Caco-2 (cell line): ENCODE measurements at regions not wholly inside any gene's neighbourhood (a gene's known extent, or its start where the extent isn't known, plus 50 kb on each side); places are given as distances from the start of the nearest gene placed in this dataset.
"Not testable (repeated sequence)": the region's sequence is repeated elsewhere in the genome, so short reads cannot be mapped to it uniquely, and the experiment has no call there.

Experiments
- BruUV-seq: library from RNA; stranded (reverse); fragments of 400-500 nt; replicated peaks from 2 replicates; lab custom pipeline; 2021; lab: Mats Ljungman, UMichigan
- CTCF ChIA-PET: fragments of 300-600 bp; sonication (Branson Sonifier 250); formaldehyde crosslinking; loops from one replicate; lab custom pipeline; 2022; ENCODE audit warnings: antibody characterized with exemption; lab: Charles Lee
- POLR2A ChIA-PET: fragments of 300-600 bp; sonication (Branson Sonifier 250); formaldehyde crosslinking; loops from one replicate; lab custom pipeline; 2022; ENCODE audit warnings: antibody characterized with exemption; lab: Charles Lee
- DNase-seq, 2 experiments: peaks; one replicate each; pipeline versions ENCODE4 v3.0.0 to v3.0.0-alpha.2; 2020 to 2022
- H3K27me3 ChIP-seq: replicated peaks from 2 replicates; pipeline ENCODE4 v1.6.0; 2011; ENCODE audit warnings: low read length; ENCODE audit not compliant: control insufficient read depth, insufficient read depth
- H3K36me3 ChIP-seq: 2 replicates; pipeline ENCODE4 v1.5.1; 2011; ENCODE audit warnings: low read length; ENCODE audit not compliant: control insufficient read depth, insufficient read depth
- H3K4me1 ChIP-seq: fragments of 250-450 bp; sonication (Bioruptor Pico); 2 replicates; pipeline ENCODE4 v1.5.1; 2020; ENCODE audit warnings: mild to moderate bottlenecking
- H3K4me3 ChIP-seq: 2 replicates; pipeline ENCODE4 v1.5.1; 2011; ENCODE audit warnings: low read depth, mild to moderate bottlenecking, control low read depth, low read length
- H3K9me3 ChIP-seq: fragments of 250-450 bp; sonication (Bioruptor Pico); 2 replicates; pipeline ENCODE4 v1.5.1; 2020; ENCODE audit warnings: mild to moderate bottlenecking, moderate library complexity
- H3K27ac Mint-ChIP-seq: one replicate; pipeline ENCODE4 v1.8.0; 2022; ENCODE audit warnings: mixed read lengths; ENCODE audit not compliant: unreplicated experiment
- H3K27me3 Mint-ChIP-seq: one replicate; pipeline ENCODE4 v1.8.0; 2022; ENCODE audit warnings: mixed read lengths; ENCODE audit not compliant: insufficient read depth, unreplicated experiment
- H3K36me3 Mint-ChIP-seq: one replicate; pipeline ENCODE4 v1.8.0; 2022; ENCODE audit warnings: mild to moderate bottlenecking, mixed read lengths; ENCODE audit not compliant: insufficient read depth, unreplicated experiment
- H3K4me1 Mint-ChIP-seq: one replicate; pipeline ENCODE4 v1.8.0; 2022; ENCODE audit warnings: low read depth, mixed read lengths; ENCODE audit not compliant: unreplicated experiment
- H3K4me3 Mint-ChIP-seq: one replicate; pipeline ENCODE4 v1.8.0; 2022; ENCODE audit warnings: mild to moderate bottlenecking, moderate library complexity, mixed read lengths; ENCODE audit not compliant: unreplicated experiment
- H3K9me3 Mint-ChIP-seq: one replicate; pipeline ENCODE4 v1.8.0; 2022; ENCODE audit warnings: mixed read lengths; ENCODE audit not compliant: unreplicated experiment
- intact Hi-C: fragments of 100-400 bp; cut with micrococcal nuclease; formaldehyde crosslinking; loops from one replicate; pipeline ENCODE4 v1.10.0; 2022; ENCODE audit not compliant: unreplicated experiment
- TF ChIP-seq, protein P1 (sequence below), 2 experiments: fragments of 200-600 bp in 1 of 2; IDR thresholded peaks; 1 replicate in 1 of 2; 2 replicates in 1 of 2; pipeline versions ENCODE4 v1.5.1 to v1.8.0; 2011 to 2022; ENCODE audit warnings: antibody characterized with exemption in 1 of 2, control low read depth in 1 of 2, inconsistent platforms in 1 of 2, low read depth in 1 of 2, low read length in 1 of 2, mild to moderate bottlenecking in 1 of 2, moderate library complexity in 1 of 2; ENCODE audit not compliant: insufficient read depth in 1 of 2, severe bottlenecking in 1 of 2, unreplicated experiment in 1 of 2

DNA sequence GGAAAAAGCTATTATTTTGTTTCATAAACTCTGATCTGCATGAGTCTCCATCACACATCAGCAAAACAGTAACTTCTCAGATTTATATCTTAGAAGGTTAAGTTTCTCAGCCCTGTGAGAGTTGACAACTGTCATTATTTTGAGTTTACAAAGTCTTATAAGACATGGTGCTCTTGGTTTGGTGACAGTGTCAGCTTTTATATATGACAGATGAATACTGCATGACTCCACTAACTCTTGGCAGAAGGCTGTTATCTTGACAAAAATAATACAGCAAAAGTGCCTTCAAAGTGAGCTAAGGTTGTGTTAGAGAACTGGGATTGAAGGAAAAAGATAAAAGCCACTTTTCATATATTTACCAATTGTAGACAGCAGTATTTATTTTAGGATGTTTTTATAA, 528.4 kb upstream of the SOX9 start:
- peaks cover 4% of the 10 kb centered on the region for H3K27me3 Mint-ChIP-seq
- BruUV-seq, result no TSS peak

DNA sequence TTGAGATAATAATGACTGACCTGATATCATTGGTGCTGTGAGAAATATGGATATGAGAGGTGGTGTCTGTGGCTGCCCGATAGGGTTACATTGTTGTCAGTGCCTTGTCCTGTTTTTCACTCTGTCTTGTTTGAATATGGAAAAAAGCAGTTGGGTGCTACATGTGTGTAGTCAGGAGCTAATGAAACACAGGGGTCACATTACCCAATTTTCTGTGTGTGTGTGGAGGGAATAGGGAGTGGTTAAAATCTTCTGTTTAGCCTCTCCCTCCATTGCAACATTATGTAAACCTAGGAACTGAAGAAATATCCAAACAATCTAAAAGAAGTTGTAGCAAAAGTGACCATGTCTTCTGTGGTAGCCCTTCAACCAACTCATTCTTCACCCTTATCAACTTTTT, 527.7 kb upstream of the SOX9 start:
- Mint-ChIP-seq H3K36me3 (no peaks in the 10 kb centered on the region), H3K4me3 (no peak overlapping the region), H3K9me3 (no peaks in the 10 kb centered on the region), H3K4me1 (no peaks in the 10 kb centered on the region), H3K27me3 (peaks cover 4% of the 10 kb centered on the region), H3K27ac (no peak overlapping the region)
- BruUV-seq, result no TSS peak
- DNase-seq, result no peak
- TF ChIP-seq, protein P1, sequence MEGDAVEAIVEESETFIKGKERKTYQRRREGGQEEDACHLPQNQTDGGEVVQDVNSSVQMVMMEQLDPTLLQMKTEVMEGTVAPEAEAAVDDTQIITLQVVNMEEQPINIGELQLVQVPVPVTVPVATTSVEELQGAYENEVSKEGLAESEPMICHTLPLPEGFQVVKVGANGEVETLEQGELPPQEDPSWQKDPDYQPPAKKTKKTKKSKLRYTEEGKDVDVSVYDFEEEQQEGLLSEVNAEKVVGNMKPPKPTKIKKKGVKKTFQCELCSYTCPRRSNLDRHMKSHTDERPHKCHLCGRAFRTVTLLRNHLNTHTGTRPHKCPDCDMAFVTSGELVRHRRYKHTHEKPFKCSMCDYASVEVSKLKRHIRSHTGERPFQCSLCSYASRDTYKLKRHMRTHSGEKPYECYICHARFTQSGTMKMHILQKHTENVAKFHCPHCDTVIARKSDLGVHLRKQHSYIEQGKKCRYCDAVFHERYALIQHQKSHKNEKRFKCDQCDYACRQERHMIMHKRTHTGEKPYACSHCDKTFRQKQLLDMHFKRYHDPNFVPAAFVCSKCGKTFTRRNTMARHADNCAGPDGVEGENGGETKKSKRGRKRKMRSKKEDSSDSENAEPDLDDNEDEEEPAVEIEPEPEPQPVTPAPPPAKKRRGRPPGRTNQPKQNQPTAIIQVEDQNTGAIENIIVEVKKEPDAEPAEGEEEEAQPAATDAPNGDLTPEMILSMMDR (IDR thresholded peaks at IDR 0.05; ENCODE audit: insufficient read depth in 1 of 2, low read depth in 1 of 2, low read length in 1 of 2, severe bottlenecking in 1 of 2, unreplicated experiment in 1 of 2), result no peak
- Histone ChIP-seq H3K27me3 (no peaks in the 10 kb centered on the region), H3K4me1 (no peaks in the 10 kb centered on the region), H3K36me3 (no peaks in the 10 kb centered on the region), H3K9me3 (no peaks in the 10 kb centered on the region), H3K4me3 (no peak overlapping the region)
- POLR2A ChIA-PET, result no interaction called here
- intact Hi-C loops, result no loop called here
- CTCF ChIA-PET, result no interaction called here

More for the DNA sequence above, 528.4 kb upstream of the SOX9 start:
- CTCF ChIA-PET, result no interaction called here
- Mint-ChIP-seq H3K27ac (no peak overlapping the region), H3K4me1 (no peaks in the 10 kb centered on the region), H3K4me3 (no peak overlapping the region), H3K9me3 (no peaks in the 10 kb centered on the region), H3K36me3 (no peaks in the 10 kb centered on the region)
- Histone ChIP-seq H3K4me3 (no peak overlapping the region), H3K27me3 (no peaks in the 10 kb centered on the region), H3K4me1 (no peaks in the 10 kb centered on the region), H3K36me3 (no peaks in the 10 kb centered on the region), H3K9me3 (no peaks in the 10 kb centered on the region)
- TF ChIP-seq, protein P1 (IDR thresholded peaks at IDR 0.05; ENCODE audit: insufficient read depth in 1 of 2, low read depth in 1 of 2, low read length in 1 of 2, severe bottlenecking in 1 of 2, unreplicated experiment in 1 of 2), result no peak
- no peak for DNase-seq
- POLR2A ChIA-PET, result no interaction called here
- intact Hi-C loops, result no loop called here

DNA sequence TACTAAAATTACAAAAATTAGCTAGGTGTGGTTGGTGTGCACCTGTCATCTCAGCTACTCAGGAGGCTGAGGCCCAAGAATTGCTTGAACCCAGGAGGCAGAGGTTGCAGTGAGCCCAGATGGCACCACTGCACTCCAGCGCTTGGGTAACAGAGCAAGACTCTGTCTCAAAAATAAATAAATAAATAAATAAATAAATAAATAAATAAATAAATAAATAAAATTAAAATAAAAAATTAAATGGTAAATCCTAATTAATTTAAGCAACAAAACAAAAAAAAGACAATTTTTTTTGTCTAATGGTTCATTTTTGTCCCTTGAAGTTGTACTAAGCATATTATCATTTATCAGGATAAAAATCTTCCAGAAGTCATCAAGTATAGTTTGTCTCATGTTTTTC, 521.2 kb upstream of the SOX9 start:
- H3K4me3 ChIP-seq, H3K4me1 Mint-ChIP-seq, H3K4me3 Mint-ChIP-seq, H3K4me1 ChIP-seq, H3K36me3 Mint-ChIP-seq, H3K36me3 ChIP-seq, POLR2A ChIA-PET, BruUV-seq, H3K9me3 ChIP-seq, H3K27me3 Mint-ChIP-seq, H3K27ac Mint-ChIP-seq, CTCF ChIA-PET, H3K27me3 ChIP-seq, intact Hi-C loops, DNase-seq: not testable (repeated sequence)
- H3K9me3 Mint-ChIP-seq, result peaks cover 11% of the 10 kb centered on the region
